Left ventricle myocardium inferior (tissue), 1 donor: ENCODE measurements at regions not wholly inside any gene's neighbourhood (a gene's known extent, or its start where the extent isn't known, plus 50 kb on each side); places are given as distances from the start of the nearest gene placed in this dataset.

Experiments
- DNase-seq: peaks from one replicate; pipeline ENCODE4 v3.0.0-alpha.2; 2020
- H3K27ac ChIP-seq: fragments of 200-600 bp; replicated peaks from 2 replicates; pipeline ENCODE4 v1.8.0; 2021
- H3K27me3 ChIP-seq: fragments of 200-600 bp; 2 replicates; pipeline ENCODE4 v1.8.0; 2021; ENCODE audit warnings: low read depth
- H3K36me3 ChIP-seq: fragments of 200-600 bp; 2 replicates; pipeline ENCODE4 v1.8.0; 2021
- H3K4me1 ChIP-seq: fragments of 200-600 bp; 2 replicates; pipeline ENCODE4 v1.8.0; 2021
- H3K4me3 ChIP-seq: fragments of 200-600 bp; 2 replicates; pipeline ENCODE4 v1.8.0; 2021; ENCODE audit warnings: mild to moderate bottlenecking, moderate library complexity
- H3K9me3 ChIP-seq: fragments of 200-600 bp; replicated peaks from 2 replicates; pipeline ENCODE4 v1.8.0; 2021
- intact Hi-C: fragments of 100-400 bp; cut with micrococcal nuclease; formaldehyde crosslinking; loops from one replicate; pipeline ENCODE4 v1.11.0; 2022
- TF ChIP-seq, protein P1 (sequence below): fragments of 200-600 bp; IDR thresholded peaks from 2 replicates; pipeline ENCODE4 v1.8.0; 2021; ENCODE audit warnings: antibody characterized with exemption, mild to moderate bottlenecking, borderline replicate concordance
- donor health status: DM: no; HTN: yes; CAD: no; lungs with severe emphysema.

DNA sequence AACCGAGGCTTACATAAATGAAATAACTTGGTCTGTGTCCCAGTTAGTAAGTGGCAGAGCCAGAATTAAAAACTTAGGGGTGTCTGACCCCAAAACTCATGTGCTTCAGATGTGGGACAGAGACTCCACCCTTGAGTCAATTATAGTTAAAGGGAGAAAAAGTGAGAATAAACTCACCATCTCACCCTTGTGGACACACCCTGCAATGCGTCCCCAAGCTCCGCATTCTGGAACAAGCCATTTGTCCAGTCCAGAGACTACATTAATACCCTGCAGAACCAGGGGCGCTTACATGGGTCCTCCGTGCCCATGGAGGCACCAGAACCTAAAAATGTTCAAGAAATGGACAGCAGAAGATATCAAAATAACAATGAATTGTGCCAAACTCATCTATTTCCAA is 207.0 kb upstream of the ZNF507 start:
- Histone ChIP-seq H3K27me3 (peaks cover 11% of the 10 kb centered on the region), H3K9me3 (no peaks in the 10 kb centered on the region), H3K4me1 (no peaks in the 10 kb centered on the region), H3K27ac (no peak overlapping the region), H3K36me3 (no peaks in the 10 kb centered on the region), H3K4me3 (no peak overlapping the region)
- DNase-seq: no peak
- intact Hi-C loops: no loop called here
- TF ChIP-seq, protein P1, sequence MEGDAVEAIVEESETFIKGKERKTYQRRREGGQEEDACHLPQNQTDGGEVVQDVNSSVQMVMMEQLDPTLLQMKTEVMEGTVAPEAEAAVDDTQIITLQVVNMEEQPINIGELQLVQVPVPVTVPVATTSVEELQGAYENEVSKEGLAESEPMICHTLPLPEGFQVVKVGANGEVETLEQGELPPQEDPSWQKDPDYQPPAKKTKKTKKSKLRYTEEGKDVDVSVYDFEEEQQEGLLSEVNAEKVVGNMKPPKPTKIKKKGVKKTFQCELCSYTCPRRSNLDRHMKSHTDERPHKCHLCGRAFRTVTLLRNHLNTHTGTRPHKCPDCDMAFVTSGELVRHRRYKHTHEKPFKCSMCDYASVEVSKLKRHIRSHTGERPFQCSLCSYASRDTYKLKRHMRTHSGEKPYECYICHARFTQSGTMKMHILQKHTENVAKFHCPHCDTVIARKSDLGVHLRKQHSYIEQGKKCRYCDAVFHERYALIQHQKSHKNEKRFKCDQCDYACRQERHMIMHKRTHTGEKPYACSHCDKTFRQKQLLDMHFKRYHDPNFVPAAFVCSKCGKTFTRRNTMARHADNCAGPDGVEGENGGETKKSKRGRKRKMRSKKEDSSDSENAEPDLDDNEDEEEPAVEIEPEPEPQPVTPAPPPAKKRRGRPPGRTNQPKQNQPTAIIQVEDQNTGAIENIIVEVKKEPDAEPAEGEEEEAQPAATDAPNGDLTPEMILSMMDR: peak; percentile 18

DNA sequence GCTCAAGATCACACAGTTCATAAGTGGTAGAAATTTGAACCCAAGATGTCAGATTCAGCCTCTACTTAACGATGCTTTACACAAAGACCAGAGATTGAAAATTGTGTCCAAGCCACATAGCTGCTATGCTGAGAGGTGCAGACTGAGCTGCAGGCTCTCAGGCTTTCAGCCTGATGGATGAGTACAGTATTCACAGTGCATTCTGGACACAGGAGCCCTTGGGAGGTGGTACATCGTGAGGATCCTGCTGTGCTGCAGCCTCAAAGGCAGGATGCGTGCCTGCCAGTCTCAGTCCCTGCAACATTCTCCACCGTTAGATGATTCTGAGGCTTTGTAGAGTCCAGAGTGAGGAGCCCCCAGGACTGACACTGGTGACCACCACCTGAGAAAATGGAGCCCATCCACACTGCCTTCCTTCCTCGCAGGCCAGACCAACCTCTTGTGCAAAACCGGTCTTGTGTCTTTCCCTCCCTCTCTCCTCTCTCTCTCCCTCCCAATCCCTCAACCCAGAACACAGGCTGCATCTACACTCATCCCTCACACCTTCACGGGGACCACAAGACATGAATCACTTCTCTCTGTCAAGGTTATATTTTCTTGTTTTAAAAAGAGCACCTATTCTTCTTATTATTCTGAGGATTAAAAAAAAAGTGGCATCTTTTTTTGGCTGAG is 203.4 kb upstream of the ZNF507 start:
- H3K4me3 ChIP-seq: no peak overlapping the region
- no peak for DNase-seq
- no peaks in the 10 kb centered on the region for H3K4me1 ChIP-seq
- H3K27me3 ChIP-seq: peaks cover 11% of the 10 kb centered on the region
- TF ChIP-seq, protein P1: no peak
- no peak overlapping the region for H3K27ac ChIP-seq
- intact Hi-C loops: no loop called here
- H3K36me3 ChIP-seq: no peaks in the 10 kb centered on the region
- H3K9me3 ChIP-seq: peaks cover 17% of the 10 kb centered on the region

DNA sequence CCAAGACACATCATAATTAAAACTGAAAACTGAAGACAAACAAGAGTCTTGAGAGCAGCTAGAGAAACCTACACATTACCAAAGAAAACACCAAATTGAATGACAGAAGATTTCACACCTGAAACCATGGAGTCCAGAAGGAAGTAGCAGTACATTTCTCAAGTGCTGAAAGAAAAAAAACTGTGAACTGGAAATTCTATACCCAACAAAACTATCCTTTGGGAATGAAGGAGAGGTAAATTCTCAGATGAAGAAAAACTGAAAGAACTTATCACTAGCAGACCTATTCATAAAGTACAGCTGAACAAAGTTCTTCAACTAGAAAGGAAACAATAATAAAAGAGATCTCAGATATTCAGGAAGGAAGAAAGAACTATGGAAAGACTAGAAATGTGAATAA is 198.7 kb upstream of the ZNF507 start:
- intact Hi-C loops: no loop called here

DNA sequence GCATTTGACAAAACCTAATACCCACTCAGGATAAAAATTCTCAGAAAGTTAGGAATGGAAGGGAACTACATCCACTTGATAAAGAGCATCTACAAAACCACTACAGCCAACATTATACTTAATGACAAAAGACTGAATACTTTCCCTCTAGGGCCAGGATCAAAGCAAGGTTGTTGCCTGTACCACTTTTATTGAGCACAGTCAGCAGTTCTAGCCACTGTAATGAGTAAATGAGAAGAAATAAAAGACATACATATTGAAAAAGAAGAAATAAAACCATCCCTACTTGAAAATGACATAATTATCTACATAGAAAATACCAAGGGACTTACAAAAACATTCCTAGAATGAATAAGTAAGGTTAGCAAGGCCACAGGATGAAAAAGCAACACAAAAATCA is 194.8 kb upstream of the ZNF507 start:
- Histone ChIP-seq H3K4me3 (no peak overlapping the region), H3K9me3 (peaks cover 45% of the 10 kb centered on the region), H3K27me3 (no peaks in the 10 kb centered on the region), H3K27ac (no peak overlapping the region), H3K4me1 (no peaks in the 10 kb centered on the region), H3K36me3 (no peaks in the 10 kb centered on the region)
- TF ChIP-seq, protein P1: no peak
- no peak for DNase-seq
- intact Hi-C loops: no loop called here

More for the DNA sequence above, 198.7 kb upstream of the ZNF507 start:
- no peak overlapping the region for H3K27ac ChIP-seq
- no peak for DNase-seq
- TF ChIP-seq, protein P1: no peak
- H3K9me3 ChIP-seq: peaks cover 46% of the 10 kb centered on the region
- H3K36me3 ChIP-seq: no peaks in the 10 kb centered on the region
- no peaks in the 10 kb centered on the region for H3K4me1 ChIP-seq
- H3K4me3 ChIP-seq: no peak overlapping the region
- peaks cover 3% of the 10 kb centered on the region for H3K27me3 ChIP-seq

DNA sequence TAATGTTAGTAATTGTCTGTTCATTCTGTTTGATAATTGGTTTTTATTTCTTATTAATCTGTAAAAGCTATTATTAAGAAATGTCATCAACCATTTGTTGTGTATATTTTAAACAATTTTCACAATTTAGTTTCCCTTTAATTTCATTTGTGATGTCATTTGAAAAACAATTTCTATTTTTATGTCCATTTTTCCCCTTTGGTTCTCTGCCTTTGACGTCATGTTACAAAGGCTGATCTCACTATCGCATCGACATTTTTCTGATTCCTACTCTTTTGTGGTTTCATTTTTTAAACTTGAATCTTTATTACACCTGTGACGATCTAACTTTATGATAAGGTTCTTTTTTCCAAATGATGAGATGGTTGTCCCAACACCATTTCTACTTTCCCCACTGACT is 191.0 kb upstream of the ZNF507 start:
- H3K27ac ChIP-seq: no peak overlapping the region
- H3K27me3 ChIP-seq: no peaks in the 10 kb centered on the region
- no peak for DNase-seq
- peaks cover 27% of the 10 kb centered on the region for H3K9me3 ChIP-seq
- no peaks in the 10 kb centered on the region for H3K4me1 ChIP-seq
- intact Hi-C loops: no loop called here
- TF ChIP-seq, protein P1: no peak
- H3K4me3 ChIP-seq: no peak overlapping the region
- H3K36me3 ChIP-seq: no peaks in the 10 kb centered on the region
